ENCODE measurements at regions not wholly inside any gene's neighbourhood (a gene's known extent, or its start where the extent isn't known, plus 50 kb on each side); places are given as distances from the start of the nearest gene placed in this dataset.

DNA sequence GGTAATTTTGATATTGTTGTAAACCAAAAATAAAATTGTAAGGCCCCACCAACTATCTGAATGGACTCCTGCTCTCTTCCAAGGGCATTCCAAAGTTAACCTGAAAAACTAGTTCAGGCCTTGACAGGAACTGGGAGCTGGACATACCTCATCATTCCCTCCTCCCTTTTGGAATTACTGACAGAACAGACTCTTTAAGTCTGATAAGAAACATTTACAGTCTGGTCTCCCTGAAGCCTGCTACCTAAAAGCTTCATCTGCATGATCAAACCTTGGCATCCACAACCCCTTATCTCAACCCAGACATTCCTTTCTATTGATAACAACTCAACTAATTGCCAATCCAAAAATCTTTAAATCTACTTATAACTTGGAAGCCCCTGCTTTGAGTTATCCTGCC is 123.8 kb downstream of the TLR5 start:
- TF ChIP-seq CEBPB (IDR thresholded peaks at IDR 0.05) (no peak), BHLHE40 (IDR thresholded peaks at IDR 0.05; ENCODE audit: low read depth, low read length) (no peak), RNF2 (IDR thresholded peaks at IDR 0.05; ENCODE audit: borderline replicate concordance, low read depth) (no peak)
- TF ChIP-seq, protein P1, sequence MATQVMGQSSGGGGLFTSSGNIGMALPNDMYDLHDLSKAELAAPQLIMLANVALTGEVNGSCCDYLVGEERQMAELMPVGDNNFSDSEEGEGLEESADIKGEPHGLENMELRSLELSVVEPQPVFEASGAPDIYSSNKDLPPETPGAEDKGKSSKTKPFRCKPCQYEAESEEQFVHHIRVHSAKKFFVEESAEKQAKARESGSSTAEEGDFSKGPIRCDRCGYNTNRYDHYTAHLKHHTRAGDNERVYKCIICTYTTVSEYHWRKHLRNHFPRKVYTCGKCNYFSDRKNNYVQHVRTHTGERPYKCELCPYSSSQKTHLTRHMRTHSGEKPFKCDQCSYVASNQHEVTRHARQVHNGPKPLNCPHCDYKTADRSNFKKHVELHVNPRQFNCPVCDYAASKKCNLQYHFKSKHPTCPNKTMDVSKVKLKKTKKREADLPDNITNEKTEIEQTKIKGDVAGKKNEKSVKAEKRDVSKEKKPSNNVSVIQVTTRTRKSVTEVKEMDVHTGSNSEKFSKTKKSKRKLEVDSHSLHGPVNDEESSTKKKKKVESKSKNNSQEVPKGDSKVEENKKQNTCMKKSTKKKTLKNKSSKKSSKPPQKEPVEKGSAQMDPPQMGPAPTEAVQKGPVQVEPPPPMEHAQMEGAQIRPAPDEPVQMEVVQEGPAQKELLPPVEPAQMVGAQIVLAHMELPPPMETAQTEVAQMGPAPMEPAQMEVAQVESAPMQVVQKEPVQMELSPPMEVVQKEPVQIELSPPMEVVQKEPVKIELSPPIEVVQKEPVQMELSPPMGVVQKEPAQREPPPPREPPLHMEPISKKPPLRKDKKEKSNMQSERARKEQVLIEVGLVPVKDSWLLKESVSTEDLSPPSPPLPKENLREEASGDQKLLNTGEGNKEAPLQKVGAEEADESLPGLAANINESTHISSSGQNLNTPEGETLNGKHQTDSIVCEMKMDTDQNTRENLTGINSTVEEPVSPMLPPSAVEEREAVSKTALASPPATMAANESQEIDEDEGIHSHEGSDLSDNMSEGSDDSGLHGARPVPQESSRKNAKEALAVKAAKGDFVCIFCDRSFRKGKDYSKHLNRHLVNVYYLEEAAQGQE (IDR thresholded peaks at IDR 0.05) = no peak
- TF ChIP-seq, protein P2, sequence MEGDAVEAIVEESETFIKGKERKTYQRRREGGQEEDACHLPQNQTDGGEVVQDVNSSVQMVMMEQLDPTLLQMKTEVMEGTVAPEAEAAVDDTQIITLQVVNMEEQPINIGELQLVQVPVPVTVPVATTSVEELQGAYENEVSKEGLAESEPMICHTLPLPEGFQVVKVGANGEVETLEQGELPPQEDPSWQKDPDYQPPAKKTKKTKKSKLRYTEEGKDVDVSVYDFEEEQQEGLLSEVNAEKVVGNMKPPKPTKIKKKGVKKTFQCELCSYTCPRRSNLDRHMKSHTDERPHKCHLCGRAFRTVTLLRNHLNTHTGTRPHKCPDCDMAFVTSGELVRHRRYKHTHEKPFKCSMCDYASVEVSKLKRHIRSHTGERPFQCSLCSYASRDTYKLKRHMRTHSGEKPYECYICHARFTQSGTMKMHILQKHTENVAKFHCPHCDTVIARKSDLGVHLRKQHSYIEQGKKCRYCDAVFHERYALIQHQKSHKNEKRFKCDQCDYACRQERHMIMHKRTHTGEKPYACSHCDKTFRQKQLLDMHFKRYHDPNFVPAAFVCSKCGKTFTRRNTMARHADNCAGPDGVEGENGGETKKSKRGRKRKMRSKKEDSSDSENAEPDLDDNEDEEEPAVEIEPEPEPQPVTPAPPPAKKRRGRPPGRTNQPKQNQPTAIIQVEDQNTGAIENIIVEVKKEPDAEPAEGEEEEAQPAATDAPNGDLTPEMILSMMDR (IDR thresholded peaks at IDR 0.05) = no peak
